ENCODE measurements at regions not wholly inside any gene's neighbourhood (a gene's known extent, or its start where the extent isn't known, plus 50 kb on each side); places are given as distances from the start of the nearest gene placed in this dataset.

GRCh38 chr2:200750323-200750910, 61.3 kb upstream of the BZW1 start:
- CTCF ChIA-PET = interaction anchor here (0.5 kb wide), 1 partner anchor 52 kb away, joined by 3 read pairs; no protein-coding TSS in a partner anchor
- POLR2A ChIA-PET = no interaction called here

- ChIA-PET POLR2A (no interaction called here), CTCF (no interaction called here)
Observed at GRCh38 chr2:200751786-200752185, 59.9 kb upstream of the BZW1 start.

- CTCF ChIA-PET = no interaction called here
- POLR2A ChIA-PET = no interaction called here
Observed at GRCh38 chr2:200752332-200752731, 59.4 kb upstream of the BZW1 start.

- CTCF ChIA-PET = no interaction called here
- POLR2A ChIA-PET = interaction anchor here (0.6 kb wide), 1 partner anchor 101 kb away, joined by 8 read pairs; no protein-coding TSS in a partner anchor
Observed at GRCh38 chr2:200752835-200753234, 58.9 kb upstream of the BZW1 start.

- POLR2A ChIA-PET = interaction anchor here (1.2 kb wide), 1 partner anchor 44 kb away, joined by 3 read pairs; no protein-coding TSS in a partner anchor
Observed at GRCh38 chr2:200756618-200757321, 54.9 kb upstream of the BZW1 start.

GRCh38 chr2:200757399-200757798, 54.3 kb upstream of the BZW1 start:
- CTCF ChIA-PET = no interaction called here
- POLR2A ChIA-PET = interaction anchor here (1.2 kb wide), 1 partner anchor 44 kb away, joined by 3 read pairs; no protein-coding TSS in a partner anchor

More at GRCh38 chr2:200756618-200757321, 54.9 kb upstream of the BZW1 start:
- CTCF ChIA-PET = interaction anchor here (0.6 kb wide), 1 partner anchor 54 kb away, joined by 5 read pairs; no protein-coding TSS in a partner anchor

GRCh38 chr2:200758341-200758740, 53.4 kb upstream of the BZW1 start:
- ChIA-PET CTCF (no interaction called here), POLR2A (interaction anchor here (0.6 kb wide), 1 partner anchor 90 kb away, joined by 5 read pairs; no protein-coding TSS in a partner anchor)

- ChIA-PET POLR2A (no interaction called here), CTCF (no interaction called here)
Observed at GRCh38 chr2:200761266-200761665, 50.4 kb upstream of the BZW1 start.
